ENCODE measurements at regions not wholly inside any gene's neighbourhood (a gene's known extent, or its start where the extent isn't known, plus 50 kb on each side); places are given as distances from the start of the nearest gene placed in this dataset.
A peak's percentile ranks its signal among the peaks of the same experiment; 100 is the strongest.

DNA sequence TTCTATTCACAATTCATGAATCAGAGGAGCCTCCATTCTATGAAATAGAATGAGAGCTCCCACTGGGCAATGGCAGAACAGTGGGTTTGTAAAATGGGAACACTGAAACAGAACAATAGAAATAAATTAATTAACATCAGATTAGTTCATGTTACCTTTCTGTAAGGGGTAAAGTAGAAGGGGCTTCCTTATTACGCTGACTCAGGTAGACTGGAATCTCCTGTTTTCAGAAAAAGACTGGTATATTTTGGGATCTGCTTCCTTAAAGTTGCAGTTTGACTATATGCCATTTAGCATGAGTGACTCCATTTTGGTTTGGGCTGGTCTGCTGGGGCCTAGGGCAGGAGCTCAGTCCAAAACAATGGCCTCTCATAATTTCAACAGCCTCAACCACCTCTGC is 52.8 kb upstream of the ZFAND3 start:
- no peak overlapping the region for H3K27ac Mint-ChIP-seq (ENCODE audit: unreplicated experiment)
- peaks cover 13% of the 10 kb centered on the region for H3K4me1 Mint-ChIP-seq (ENCODE audit: low read depth, unreplicated experiment)
- no peak overlapping the region for H3K4me3 Mint-ChIP-seq (ENCODE audit: unreplicated experiment)
- no peaks in the 10 kb centered on the region for H3K36me3 Mint-ChIP-seq (ENCODE audit: unreplicated experiment)
- no peak for DNase-seq
- peaks cover 10% of the 10 kb centered on the region for H3K9me3 Mint-ChIP-seq (ENCODE audit: unreplicated experiment)
- H3K27me3 Mint-ChIP-seq (ENCODE audit: unreplicated experiment) = peaks cover 5% of the 10 kb centered on the region
- TF ChIP-seq CTCF (IDR thresholded peaks at IDR 0.05; ENCODE audit: partially characterized antibody, unreplicated experiment) = no peak

DNA sequence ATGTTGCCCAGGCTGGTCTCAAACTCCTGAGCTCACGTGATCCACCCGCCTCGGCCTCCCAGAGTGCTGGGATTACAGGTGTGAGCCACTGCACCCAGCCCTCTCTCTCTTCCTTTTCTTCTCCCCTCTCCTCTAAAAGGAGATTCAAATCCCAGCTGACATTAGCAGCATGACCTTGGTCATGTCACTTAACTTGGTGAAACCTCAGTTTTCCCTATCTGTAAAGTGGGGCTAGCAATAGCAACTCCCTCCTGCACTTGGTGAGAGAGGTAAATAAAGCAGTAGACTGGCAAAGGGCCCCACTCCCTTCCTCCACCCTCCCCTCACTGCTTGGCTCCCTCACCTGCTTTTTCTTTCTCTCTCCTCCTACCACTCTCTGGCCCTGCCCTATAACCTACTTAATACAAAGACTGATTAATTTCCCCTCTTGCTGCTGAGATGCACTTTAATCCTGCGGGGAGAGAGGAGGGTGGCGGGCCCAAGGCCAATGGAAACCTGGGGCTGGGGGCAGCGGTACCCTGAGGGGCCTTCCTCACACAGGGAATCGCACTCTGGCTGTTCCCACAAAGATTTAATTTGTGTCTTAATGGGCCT is 54.2 kb upstream of the ZFAND3 start:
- Mint-ChIP-seq H3K36me3 (ENCODE audit: unreplicated experiment) (peaks cover 4% of the 10 kb centered on the region), H3K4me1 (ENCODE audit: low read depth, unreplicated experiment) (peaks cover 15% of the 10 kb centered on the region), H3K4me3 (ENCODE audit: unreplicated experiment) (no peak overlapping the region), H3K27me3 (ENCODE audit: unreplicated experiment) (peaks cover 5% of the 10 kb centered on the region), H3K27ac (ENCODE audit: unreplicated experiment) (no peak overlapping the region), H3K9me3 (ENCODE audit: unreplicated experiment) (peaks cover 10% of the 10 kb centered on the region)
- no peak for DNase-seq
- TF ChIP-seq CTCF (IDR thresholded peaks at IDR 0.05; ENCODE audit: partially characterized antibody, unreplicated experiment) = no peak

- H3K4me1 Mint-ChIP-seq (ENCODE audit: low read depth, unreplicated experiment) = peaks cover 15% of the 10 kb centered on the region
- H3K27me3 Mint-ChIP-seq (ENCODE audit: unreplicated experiment) = peaks cover 10% of the 10 kb centered on the region
- no peak for DNase-seq
- H3K9me3 Mint-ChIP-seq (ENCODE audit: unreplicated experiment) = peaks cover 10% of the 10 kb centered on the region
- no peak overlapping the region for H3K27ac Mint-ChIP-seq (ENCODE audit: unreplicated experiment)
- peaks cover 4% of the 10 kb centered on the region for H3K36me3 Mint-ChIP-seq (ENCODE audit: unreplicated experiment)
- peak overlapping the region; percentile 25 for H3K4me3 Mint-ChIP-seq (ENCODE audit: unreplicated experiment)
- no peak for TF ChIP-seq CTCF (IDR thresholded peaks at IDR 0.05; ENCODE audit: partially characterized antibody, unreplicated experiment)
These were observed 56.1 kb upstream of the ZFAND3 start for GRCh38 chr6:37763413-37763812.

DNA sequence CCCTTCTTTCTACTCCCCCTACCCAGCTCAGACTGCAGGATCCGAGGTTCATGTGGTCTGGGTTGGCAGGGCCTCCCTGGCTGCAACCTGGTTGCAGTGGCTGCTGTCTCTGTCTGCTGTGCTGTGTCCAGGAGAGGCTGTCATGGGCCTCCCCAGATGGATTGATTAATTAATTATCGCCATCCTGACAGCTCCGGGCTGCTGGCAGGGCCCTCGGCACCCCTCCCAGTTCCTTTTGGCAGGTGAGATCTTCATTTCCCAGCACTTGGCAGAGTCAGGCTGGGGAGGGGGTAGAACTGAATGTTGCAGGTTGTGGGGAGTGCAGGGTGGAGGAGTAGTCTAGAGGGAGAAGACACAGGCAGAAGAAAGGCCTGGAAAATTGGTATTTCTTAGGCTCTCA is 56.7 kb upstream of the ZFAND3 start:
- no peak for DNase-seq
- Mint-ChIP-seq H3K9me3 (ENCODE audit: unreplicated experiment) (peaks cover 10% of the 10 kb centered on the region), H3K27ac (ENCODE audit: unreplicated experiment) (no peak overlapping the region), H3K27me3 (ENCODE audit: unreplicated experiment) (peaks cover 10% of the 10 kb centered on the region), H3K4me3 (ENCODE audit: unreplicated experiment) (no peak overlapping the region), H3K4me1 (ENCODE audit: low read depth, unreplicated experiment) (peaks cover 15% of the 10 kb centered on the region), H3K36me3 (ENCODE audit: unreplicated experiment) (peaks cover 4% of the 10 kb centered on the region)
- no peak for TF ChIP-seq CTCF (IDR thresholded peaks at IDR 0.05; ENCODE audit: partially characterized antibody, unreplicated experiment)

GRCh38 chr6:37761554-37762271 is 57.8 kb upstream of the ZFAND3 start:
- peaks cover 5% of the 10 kb centered on the region for H3K36me3 Mint-ChIP-seq (ENCODE audit: unreplicated experiment)
- H3K4me3 Mint-ChIP-seq (ENCODE audit: unreplicated experiment) = no peak overlapping the region
- H3K9me3 Mint-ChIP-seq (ENCODE audit: unreplicated experiment) = peaks cover 10% of the 10 kb centered on the region
- H3K4me1 Mint-ChIP-seq (ENCODE audit: low read depth, unreplicated experiment) = peaks cover 15% of the 10 kb centered on the region
- peaks cover 10% of the 10 kb centered on the region for H3K27me3 Mint-ChIP-seq (ENCODE audit: unreplicated experiment)
- H3K27ac Mint-ChIP-seq (ENCODE audit: unreplicated experiment) = no peak overlapping the region
- no peak for DNase-seq
- no peak for TF ChIP-seq CTCF (IDR thresholded peaks at IDR 0.05; ENCODE audit: partially characterized antibody, unreplicated experiment)
